ENCODE measurements at regions not wholly inside any gene's neighbourhood (a gene's known extent, or its start where the extent isn't known, plus 50 kb on each side); places are given as distances from the start of the nearest gene placed in this dataset.

- H3K27me3 ChIP-seq (ENCODE audit: control insufficient read depth, low read length) = no peaks in the 10 kb centered on the region
Measured at GRCh38 chr7:109276348-109276747, 706.7 kb downstream of the DNAJB9 start.

GRCh38 chr7:109282726-109283125 lies 713.1 kb downstream of the DNAJB9 start:
- Histone ChIP-seq H3F3A (ENCODE audit: control insufficient read depth, insufficient read depth) (no peaks in the 10 kb centered on the region), H3K36me3 (ENCODE audit: control insufficient read depth, low read length) (no peaks in the 10 kb centered on the region), H3K4me2 (ENCODE audit: low read length) (no peak overlapping the region), H4K20me1 (ENCODE audit: control insufficient read depth, insufficient read depth, low read depth, low read length) (no peaks in the 10 kb centered on the region), H3K27me3 (ENCODE audit: control insufficient read depth, low read length) (no peaks in the 10 kb centered on the region), H3K4me3 (ENCODE audit: low read length) (no peak overlapping the region), H3K9me3 (ENCODE audit: control insufficient read depth, insufficient read depth, low read length) (no peaks in the 10 kb centered on the region), H3K27ac (ENCODE audit: low read depth, low read length) (no peak overlapping the region), H3K79me2 (ENCODE audit: control insufficient read depth, low read length) (no peaks in the 10 kb centered on the region), H3K9me2 (replicated peaks; ENCODE audit: control insufficient read depth, low read length) (no peaks in the 10 kb centered on the region), H3K4me1 (ENCODE audit: control insufficient read depth, low read length) (no peaks in the 10 kb centered on the region)
- TF ChIP-seq CTCF (IDR thresholded peaks at IDR 0.05; ENCODE audit: low read depth, low read length, poor library complexity, severe bottlenecking) = no peak
- TF ChIP-seq EZH2phosphoT487 (IDR thresholded peaks at IDR 0.05; ENCODE audit: borderline replicate concordance, low read length) = no peak

More at GRCh38 chr7:109276348-109276747, 706.7 kb downstream of the DNAJB9 start:
- Histone ChIP-seq H3K4me2 (ENCODE audit: low read length) (no peak overlapping the region), H3K27ac (ENCODE audit: low read depth, low read length) (no peak overlapping the region), H3K36me3 (ENCODE audit: control insufficient read depth, low read length) (no peaks in the 10 kb centered on the region), H3K9me2 (replicated peaks; ENCODE audit: control insufficient read depth, low read length) (no peaks in the 10 kb centered on the region), H3F3A (ENCODE audit: control insufficient read depth, insufficient read depth) (no peaks in the 10 kb centered on the region), H3K4me1 (ENCODE audit: control insufficient read depth, low read length) (no peaks in the 10 kb centered on the region), H4K20me1 (ENCODE audit: control insufficient read depth, insufficient read depth, low read depth, low read length) (no peaks in the 10 kb centered on the region), H3K4me3 (ENCODE audit: low read length) (no peak overlapping the region), H3K9me3 (ENCODE audit: control insufficient read depth, insufficient read depth, low read length) (no peaks in the 10 kb centered on the region), H3K79me2 (ENCODE audit: control insufficient read depth, low read length) (no peaks in the 10 kb centered on the region)
- TF ChIP-seq EZH2phosphoT487 (IDR thresholded peaks at IDR 0.05; ENCODE audit: borderline replicate concordance, low read length) (no peak), CTCF (IDR thresholded peaks at IDR 0.05; ENCODE audit: low read depth, low read length, poor library complexity, severe bottlenecking) (no peak)

GRCh38 chr7:109284943-109285342 lies 715.3 kb downstream of the DNAJB9 start:
- no peak for TF ChIP-seq CTCF (IDR thresholded peaks at IDR 0.05; ENCODE audit: low read depth, low read length, poor library complexity, severe bottlenecking)
- H3K9me2 ChIP-seq (replicated peaks; ENCODE audit: control insufficient read depth, low read length) = no peaks in the 10 kb centered on the region
- no peaks in the 10 kb centered on the region for H3K36me3 ChIP-seq (ENCODE audit: control insufficient read depth, low read length)
- H3K79me2 ChIP-seq (ENCODE audit: control insufficient read depth, low read length) = no peaks in the 10 kb centered on the region
- no peaks in the 10 kb centered on the region for H3K4me1 ChIP-seq (ENCODE audit: control insufficient read depth, low read length)
- H3K4me3 ChIP-seq (ENCODE audit: low read length) = no peak overlapping the region
- H3K27ac ChIP-seq (ENCODE audit: low read depth, low read length) = no peak overlapping the region
- H3K9me3 ChIP-seq (ENCODE audit: control insufficient read depth, insufficient read depth, low read length) = no peaks in the 10 kb centered on the region
- H3K4me2 ChIP-seq (ENCODE audit: low read length) = no peak overlapping the region
- H3K27me3 ChIP-seq (ENCODE audit: control insufficient read depth, low read length) = no peaks in the 10 kb centered on the region
- H4K20me1 ChIP-seq (ENCODE audit: control insufficient read depth, insufficient read depth, low read depth, low read length) = no peaks in the 10 kb centered on the region
- no peaks in the 10 kb centered on the region for H3F3A ChIP-seq (ENCODE audit: control insufficient read depth, insufficient read depth)

- Histone ChIP-seq H3K27me3 (ENCODE audit: control insufficient read depth, low read length) (no peaks in the 10 kb centered on the region), H3K36me3 (ENCODE audit: control insufficient read depth, low read length) (no peaks in the 10 kb centered on the region), H3K79me2 (ENCODE audit: control insufficient read depth, low read length) (no peaks in the 10 kb centered on the region), H3K4me2 (ENCODE audit: low read length) (no peak overlapping the region), H3K9me2 (replicated peaks; ENCODE audit: control insufficient read depth, low read length) (no peaks in the 10 kb centered on the region; the same call in 1 of the 2 replicates), H3K9me3 (ENCODE audit: control insufficient read depth, insufficient read depth, low read length) (peaks cover 5% of the 10 kb centered on the region; the same call in 1 of the 2 replicates), H4K20me1 (ENCODE audit: control insufficient read depth, insufficient read depth, low read depth, low read length) (no peaks in the 10 kb centered on the region), H3F3A (ENCODE audit: control insufficient read depth, insufficient read depth) (no peaks in the 10 kb centered on the region), H3K27ac (ENCODE audit: low read depth, low read length) (no peak overlapping the region), H3K4me3 (ENCODE audit: low read length) (no peak overlapping the region), H3K4me1 (ENCODE audit: control insufficient read depth, low read length) (no peaks in the 10 kb centered on the region)
- TF ChIP-seq EZH2phosphoT487 (IDR thresholded peaks at IDR 0.05; ENCODE audit: borderline replicate concordance, low read length) (no peak), CTCF (IDR thresholded peaks at IDR 0.05; ENCODE audit: low read depth, low read length, poor library complexity, severe bottlenecking) (no peak)
Measured at GRCh38 chr7:109295158-109295557, 725.5 kb downstream of the DNAJB9 start.
